ENCODE measurements at regions not wholly inside any gene's neighbourhood (a gene's known extent, or its start where the extent isn't known, plus 50 kb on each side); places are given as distances from the start of the nearest gene placed in this dataset.
A peak's percentile ranks its signal among the peaks of the same experiment; 100 is the strongest.

DNA sequence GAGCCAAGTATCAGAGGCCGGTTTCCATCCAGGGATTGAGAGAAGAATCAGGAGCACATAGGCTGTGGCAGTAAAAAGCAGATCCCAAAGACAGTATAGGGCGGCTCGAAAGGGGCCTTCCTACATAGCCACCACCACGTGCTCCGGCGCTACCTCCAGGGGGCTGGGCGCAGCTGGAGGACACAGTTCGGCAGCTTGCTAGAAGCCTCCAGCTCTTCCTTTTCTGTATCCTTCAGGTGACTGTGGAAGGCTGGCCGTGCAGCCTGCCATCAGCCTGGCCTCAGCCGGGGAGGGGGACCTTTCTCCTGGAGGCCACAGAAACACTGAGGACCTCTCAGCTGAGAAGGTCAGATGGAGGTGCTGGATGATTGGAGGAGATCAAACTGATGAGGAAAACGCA lies 183.6 kb upstream of the GLI2 start:
- no peaks in the 10 kb centered on the region for H3K9me3 ChIP-seq (ENCODE audit: low read depth)
- H3K36me3 ChIP-seq: no peaks in the 10 kb centered on the region
- no peak overlapping the region for H3K4me3 ChIP-seq
- TF ChIP-seq, protein P1, sequence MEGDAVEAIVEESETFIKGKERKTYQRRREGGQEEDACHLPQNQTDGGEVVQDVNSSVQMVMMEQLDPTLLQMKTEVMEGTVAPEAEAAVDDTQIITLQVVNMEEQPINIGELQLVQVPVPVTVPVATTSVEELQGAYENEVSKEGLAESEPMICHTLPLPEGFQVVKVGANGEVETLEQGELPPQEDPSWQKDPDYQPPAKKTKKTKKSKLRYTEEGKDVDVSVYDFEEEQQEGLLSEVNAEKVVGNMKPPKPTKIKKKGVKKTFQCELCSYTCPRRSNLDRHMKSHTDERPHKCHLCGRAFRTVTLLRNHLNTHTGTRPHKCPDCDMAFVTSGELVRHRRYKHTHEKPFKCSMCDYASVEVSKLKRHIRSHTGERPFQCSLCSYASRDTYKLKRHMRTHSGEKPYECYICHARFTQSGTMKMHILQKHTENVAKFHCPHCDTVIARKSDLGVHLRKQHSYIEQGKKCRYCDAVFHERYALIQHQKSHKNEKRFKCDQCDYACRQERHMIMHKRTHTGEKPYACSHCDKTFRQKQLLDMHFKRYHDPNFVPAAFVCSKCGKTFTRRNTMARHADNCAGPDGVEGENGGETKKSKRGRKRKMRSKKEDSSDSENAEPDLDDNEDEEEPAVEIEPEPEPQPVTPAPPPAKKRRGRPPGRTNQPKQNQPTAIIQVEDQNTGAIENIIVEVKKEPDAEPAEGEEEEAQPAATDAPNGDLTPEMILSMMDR (IDR thresholded peaks at IDR 0.05; ENCODE audit: low read depth, low read length): no peak
- H3K27ac ChIP-seq: no peak overlapping the region
- no peaks in the 10 kb centered on the region for H3K4me1 ChIP-seq (ENCODE audit: low read depth)
- DNase-seq (ENCODE audit: low read depth in 1 of 2, low spot score in 1 of 2): no peak
- H3K27me3 ChIP-seq: peaks cover 18% of the 10 kb centered on the region

DNA sequence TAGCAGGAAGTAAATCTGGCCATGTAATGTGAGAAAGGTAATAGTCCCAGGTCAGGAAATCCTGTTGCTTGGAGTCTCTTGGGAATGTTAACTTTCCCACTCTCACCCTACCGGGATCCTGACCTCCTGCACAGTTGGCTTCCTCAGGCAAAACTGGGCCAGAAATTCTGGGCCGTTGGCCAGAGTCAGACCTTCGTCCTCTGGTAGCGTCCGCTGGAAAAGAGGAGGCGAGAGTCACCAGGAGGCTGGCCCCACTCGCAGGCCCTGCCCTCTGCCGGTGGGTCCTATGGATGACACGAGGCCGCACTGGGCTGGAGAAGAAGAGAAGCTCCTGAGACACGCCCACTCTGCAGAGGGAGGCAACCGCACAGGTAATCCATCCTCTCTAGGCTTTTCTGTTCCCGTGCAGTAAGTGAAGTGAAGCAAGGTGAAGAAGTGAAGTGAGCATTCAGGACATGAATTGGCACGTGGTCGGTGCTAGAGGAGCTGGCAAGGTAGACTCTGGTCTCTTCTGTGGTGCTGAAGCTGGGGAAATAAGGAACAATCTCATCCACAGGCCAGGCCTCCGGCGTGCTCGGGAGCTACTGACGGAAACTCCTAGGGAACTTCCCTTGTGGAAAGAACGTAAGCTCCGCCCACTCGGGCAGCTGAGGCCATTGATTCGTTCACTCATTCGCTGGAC lies 182.7 kb upstream of the GLI2 start:
- H3K4me3 ChIP-seq: no peak overlapping the region
- peak; percentile 82 to 94 for DNase-seq (ENCODE audit: low read depth in 1 of 2, low spot score in 1 of 2)
- H3K4me1 ChIP-seq (ENCODE audit: low read depth): no peaks in the 10 kb centered on the region
- peaks cover 18% of the 10 kb centered on the region for H3K27me3 ChIP-seq
- no peaks in the 10 kb centered on the region for H3K36me3 ChIP-seq
- no peak overlapping the region for H3K27ac ChIP-seq
- TF ChIP-seq, protein P1 (IDR thresholded peaks at IDR 0.05; ENCODE audit: low read depth, low read length): peak; percentile 85
- H3K9me3 ChIP-seq (ENCODE audit: low read depth): no peaks in the 10 kb centered on the region

DNA sequence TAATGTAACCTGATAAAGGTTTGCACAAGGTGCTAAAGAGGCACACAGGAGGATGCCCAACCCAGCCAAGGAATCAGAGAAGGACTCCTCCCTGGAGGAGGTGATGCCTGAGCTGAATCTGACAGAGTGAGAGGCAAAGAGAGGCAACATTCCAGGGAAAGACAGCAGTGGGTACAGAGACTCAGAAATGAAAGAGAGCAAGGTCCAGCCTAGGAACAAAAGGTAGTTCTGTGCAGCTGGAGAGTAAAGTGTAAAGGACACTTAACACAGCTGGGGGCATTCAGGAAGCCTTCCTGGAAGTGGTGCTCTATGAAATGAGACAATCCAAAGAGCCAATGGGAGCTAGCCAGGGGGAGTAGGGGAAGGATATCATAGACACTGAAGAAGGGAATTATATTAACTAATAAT lies 181.0 kb upstream of the GLI2 start:
- no peak for DNase-seq (ENCODE audit: low read depth in 1 of 2, low spot score in 1 of 2)
- Histone ChIP-seq H3K4me1 (ENCODE audit: low read depth) (no peaks in the 10 kb centered on the region), H3K4me3 (no peak overlapping the region), H3K36me3 (no peaks in the 10 kb centered on the region), H3K27me3 (peaks cover 22% of the 10 kb centered on the region), H3K27ac (no peak overlapping the region), H3K9me3 (ENCODE audit: low read depth) (no peaks in the 10 kb centered on the region)
- TF ChIP-seq, protein P1 (IDR thresholded peaks at IDR 0.05; ENCODE audit: low read depth, low read length): no peak

DNA sequence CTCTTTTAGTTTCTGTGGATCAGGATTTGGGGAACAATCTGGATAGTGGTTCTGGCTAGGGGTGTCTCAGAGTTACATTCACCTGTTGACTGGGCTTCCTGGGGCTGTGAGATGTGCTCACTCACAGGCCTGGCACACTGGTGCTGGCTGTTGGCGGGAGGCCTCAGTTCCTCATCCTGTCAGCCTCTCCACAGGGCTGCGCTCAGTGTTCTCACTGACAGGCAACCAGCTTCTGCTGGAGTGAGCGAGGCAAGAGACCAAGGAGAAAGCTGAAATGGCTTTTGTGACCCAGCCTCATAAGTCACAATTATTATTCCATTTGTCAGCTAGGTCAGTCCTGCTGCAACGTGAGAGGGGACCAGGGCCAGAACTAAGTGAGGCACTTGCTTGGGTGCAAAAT lies 180.6 kb upstream of the GLI2 start:
- no peak for DNase-seq (ENCODE audit: low read depth in 1 of 2, low spot score in 1 of 2)
- H3K27me3 ChIP-seq: peaks cover 22% of the 10 kb centered on the region
- H3K4me1 ChIP-seq (ENCODE audit: low read depth): no peaks in the 10 kb centered on the region
- no peak overlapping the region for H3K27ac ChIP-seq
- TF ChIP-seq, protein P1 (IDR thresholded peaks at IDR 0.05; ENCODE audit: low read depth, low read length): no peak
- no peaks in the 10 kb centered on the region for H3K36me3 ChIP-seq
- no peak overlapping the region for H3K4me3 ChIP-seq
- H3K9me3 ChIP-seq (ENCODE audit: low read depth): no peaks in the 10 kb centered on the region

DNA sequence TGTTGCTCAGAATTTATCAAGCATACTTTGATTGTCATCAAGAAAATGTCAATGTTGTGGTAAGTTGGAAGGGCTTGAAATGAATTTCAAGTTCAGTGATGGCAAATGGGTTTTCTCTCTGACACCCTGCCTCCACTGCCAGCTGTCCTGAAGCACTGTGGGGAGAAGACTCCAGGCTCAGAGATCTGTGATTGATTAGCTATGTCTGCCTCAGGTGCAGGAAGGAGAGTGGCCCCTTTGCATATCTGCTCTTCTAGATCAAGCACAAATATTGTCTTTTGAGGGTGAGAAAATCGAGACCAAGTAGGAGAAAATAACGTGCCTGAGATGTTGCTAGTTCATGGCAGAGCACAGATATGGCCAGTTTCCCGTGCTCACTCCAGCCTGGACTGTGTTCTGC lies 178.8 kb upstream of the GLI2 start:
- no peaks in the 10 kb centered on the region for H3K4me1 ChIP-seq (ENCODE audit: low read depth)
- H3K36me3 ChIP-seq: no peaks in the 10 kb centered on the region
- no peak overlapping the region for H3K4me3 ChIP-seq
- no peak for DNase-seq (ENCODE audit: low read depth in 1 of 2, low spot score in 1 of 2)
- TF ChIP-seq, protein P1 (IDR thresholded peaks at IDR 0.05; ENCODE audit: low read depth, low read length): no peak
- H3K9me3 ChIP-seq (ENCODE audit: low read depth): no peaks in the 10 kb centered on the region
- no peak overlapping the region for H3K27ac ChIP-seq
- peaks cover 22% of the 10 kb centered on the region for H3K27me3 ChIP-seq

Measured in cardiac muscle cell (in vitro differentiated cells and primary cell).